GM21528 (cell line): ENCODE measurements at regions not wholly inside any gene's neighbourhood (a gene's known extent, or its start where the extent isn't known, plus 50 kb on each side); places are given as distances from the start of the nearest gene placed in this dataset.

Experiments used
- ATAC-seq: cut with Tn5 transposase; IDR thresholded peaks from one replicate; pipeline ENCODE4 v1.9.1; 2021; ENCODE audit warnings: mild to moderate bottlenecking, moderate library complexity; ENCODE audit not compliant: unreplicated experiment, low FRiP score

GRCh38 chr11:92317222-92317621 lies 92.6 kb downstream of the FAT3 start:
- ATAC-seq, result no peak

GRCh38 chr11:92317721-92318120 lies 93.1 kb downstream of the FAT3 start:
- no peak for ATAC-seq

- no peak for ATAC-seq
Measured at GRCh38 chr11:92322225-92322624, 97.6 kb downstream of the FAT3 start.

GRCh38 chr11:92324890-92325289 lies 100.3 kb downstream of the FAT3 start:
- ATAC-seq, result no peak

DNA sequence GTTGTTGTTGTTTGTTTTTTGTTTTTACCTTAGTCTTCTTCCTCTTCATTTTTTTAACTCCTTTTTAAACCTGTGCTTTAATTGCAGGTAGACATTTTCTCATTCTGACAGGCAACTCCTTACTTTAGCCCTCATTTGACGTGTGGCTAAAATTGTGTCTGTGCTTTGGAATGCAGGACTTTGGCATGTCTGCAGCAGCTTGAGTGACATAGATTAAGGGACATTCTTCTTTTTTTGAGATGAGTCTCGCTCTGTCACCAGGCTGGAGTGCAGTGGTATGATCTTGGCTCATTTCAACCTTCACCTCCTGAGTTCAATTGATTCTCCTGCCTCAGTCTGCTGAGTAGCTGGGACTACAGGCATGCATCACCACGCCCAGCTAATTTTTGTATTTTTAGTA lies 100.8 kb downstream of the FAT3 start:
- ATAC-seq, result no peak

- no peak for ATAC-seq
Measured at GRCh38 chr11:92329137-92329536, 104.5 kb downstream of the FAT3 start.

DNA sequence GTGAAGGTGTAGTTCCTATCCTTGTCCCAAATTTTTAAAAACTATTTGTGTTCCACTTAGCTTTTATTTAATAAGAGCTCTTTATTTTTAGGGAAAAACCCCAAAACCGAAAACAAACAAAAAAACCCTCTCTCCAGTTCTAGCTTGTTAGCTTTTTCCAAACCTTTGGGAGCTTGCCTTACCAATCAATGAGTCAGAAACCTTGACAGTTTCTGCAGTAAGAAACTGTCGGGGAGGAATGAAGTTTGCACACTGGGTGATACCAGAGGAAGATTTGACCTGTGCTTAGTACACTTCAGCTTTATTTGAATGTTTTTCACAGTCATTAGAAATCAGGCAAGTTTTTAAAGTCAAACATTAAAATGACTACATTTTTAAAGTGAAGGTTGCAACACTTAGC lies 105.0 kb downstream of the FAT3 start:
- no peak for ATAC-seq

- no peak for ATAC-seq
Measured at GRCh38 chr11:92330114-92330513, 105.5 kb downstream of the FAT3 start.

DNA sequence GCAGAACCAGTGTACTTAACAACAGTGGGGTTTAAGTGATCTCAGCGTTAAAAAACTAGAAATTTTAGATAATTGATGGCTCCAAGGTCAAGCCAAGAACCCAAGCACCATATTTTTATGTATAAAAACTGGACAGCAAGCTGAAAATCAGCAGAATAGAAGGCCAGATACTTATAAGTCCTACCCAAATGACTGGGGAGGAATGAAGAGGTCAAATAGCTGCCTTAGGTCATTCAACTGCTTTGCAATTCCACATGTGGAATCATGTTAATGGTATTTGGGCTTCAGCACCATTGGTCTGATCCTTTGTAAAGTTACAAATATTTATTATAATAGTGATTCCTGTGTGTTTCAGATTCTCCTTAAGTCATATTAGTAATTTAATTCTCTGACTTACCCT lies 108.4 kb downstream of the FAT3 start:
- no peak for ATAC-seq

- ATAC-seq, result no peak
Measured at GRCh38 chr11:92340839-92341238, 116.2 kb downstream of the FAT3 start.

- no peak for ATAC-seq
Measured at GRCh38 chr11:92342034-92342720, 117.6 kb downstream of the FAT3 start.

GRCh38 chr11:92342886-92343285 lies 118.3 kb downstream of the FAT3 start:
- no peak for ATAC-seq

DNA sequence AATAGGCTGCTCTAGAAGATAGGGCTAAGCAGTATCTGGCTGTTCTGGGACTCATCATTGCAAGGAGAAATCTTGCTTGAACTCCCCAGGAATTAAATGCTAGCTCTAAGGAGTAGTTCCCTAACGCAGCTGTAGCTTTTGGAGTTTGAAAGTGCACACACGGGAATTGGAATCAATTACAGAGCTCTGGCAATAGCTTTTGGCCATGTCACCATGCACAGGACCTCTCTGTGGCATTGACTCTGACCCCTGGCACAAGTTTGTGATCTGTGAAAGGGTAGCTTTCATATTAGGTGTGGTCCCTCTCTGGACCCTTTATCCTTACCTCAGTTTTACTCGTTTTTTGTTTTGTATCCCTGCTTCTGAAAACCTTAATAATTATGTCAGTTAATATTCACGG lies 121.6 kb downstream of the FAT3 start:
- no peak for ATAC-seq

GRCh38 chr11:92347454-92347853 lies 122.8 kb downstream of the FAT3 start:
- no peak for ATAC-seq

DNA sequence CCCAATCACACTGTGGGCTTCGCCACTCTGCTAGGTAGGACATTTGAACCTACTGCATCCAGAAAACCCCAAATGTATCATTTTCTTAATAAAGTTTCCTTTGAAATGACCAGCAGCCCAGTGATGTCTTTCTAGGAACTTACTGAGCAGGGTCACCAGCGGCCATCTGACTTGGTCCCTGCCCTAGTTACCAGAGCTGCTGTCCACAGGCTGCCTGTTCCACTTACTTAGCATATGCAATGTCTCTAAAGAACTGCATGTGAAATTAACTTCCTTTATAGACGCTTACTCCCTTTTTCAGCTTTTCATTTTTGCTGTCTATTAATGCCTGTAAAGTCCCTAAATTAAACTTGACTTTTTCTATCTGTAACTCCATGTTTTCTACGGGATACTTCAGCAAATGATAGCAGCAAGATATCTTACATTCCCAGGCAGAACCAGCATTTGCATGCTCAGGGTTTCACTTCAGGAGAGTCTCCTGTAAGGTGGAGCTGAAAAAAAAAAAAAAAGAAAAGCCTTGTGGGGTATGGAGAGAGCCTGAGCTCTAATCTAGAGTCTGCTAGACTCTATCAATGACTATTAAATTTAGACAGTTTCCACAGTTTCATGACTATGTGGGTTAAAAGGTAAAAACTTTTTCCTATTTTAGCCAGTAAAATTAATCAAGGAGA lies 125.0 kb downstream of the FAT3 start:
- ATAC-seq, result no peak

GRCh38 chr11:92357344-92357743 lies 132.7 kb downstream of the FAT3 start:
- ATAC-seq, result no peak

DNA sequence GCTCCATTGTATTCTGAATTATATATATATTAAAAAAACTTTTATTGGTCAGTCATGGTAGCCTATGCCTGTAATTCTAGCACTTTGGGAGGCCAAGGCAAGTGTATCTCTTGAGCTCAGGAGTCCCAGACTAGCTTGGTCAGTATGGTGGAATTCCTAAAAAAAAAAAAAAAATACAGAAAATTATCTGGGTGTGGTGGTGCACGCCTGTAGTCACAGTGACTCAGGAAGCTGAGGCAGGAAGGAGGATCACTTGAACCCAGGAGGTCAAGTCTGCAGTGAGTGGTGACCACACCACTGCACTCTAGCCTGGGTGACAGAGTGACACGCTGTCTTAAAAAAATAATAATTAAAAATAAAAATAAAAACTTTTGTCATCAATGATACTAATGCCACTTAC lies 133.2 kb downstream of the FAT3 start:
- no peak for ATAC-seq

DNA sequence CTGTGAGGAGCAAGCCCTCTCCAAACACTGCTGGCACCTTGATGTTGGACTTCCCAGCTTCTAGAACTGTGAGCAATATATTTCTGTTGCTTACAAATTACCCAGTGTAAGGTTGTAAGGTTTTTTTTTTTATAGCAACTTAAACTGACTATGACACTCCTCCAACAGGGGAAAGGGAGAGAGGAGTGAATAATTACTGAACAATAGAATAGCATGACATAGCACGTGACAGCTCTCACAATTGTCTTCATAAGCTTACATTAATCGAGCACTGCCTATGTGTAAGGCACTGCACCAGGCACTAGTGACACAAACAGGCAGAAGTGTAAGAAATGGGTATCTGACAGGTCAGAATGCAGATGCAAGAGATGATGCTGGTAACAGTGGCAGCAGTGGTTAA lies 136.9 kb downstream of the FAT3 start:
- ATAC-seq, result no peak

- no peak for ATAC-seq
Measured at GRCh38 chr11:92362989-92363388, 138.4 kb downstream of the FAT3 start.

DNA sequence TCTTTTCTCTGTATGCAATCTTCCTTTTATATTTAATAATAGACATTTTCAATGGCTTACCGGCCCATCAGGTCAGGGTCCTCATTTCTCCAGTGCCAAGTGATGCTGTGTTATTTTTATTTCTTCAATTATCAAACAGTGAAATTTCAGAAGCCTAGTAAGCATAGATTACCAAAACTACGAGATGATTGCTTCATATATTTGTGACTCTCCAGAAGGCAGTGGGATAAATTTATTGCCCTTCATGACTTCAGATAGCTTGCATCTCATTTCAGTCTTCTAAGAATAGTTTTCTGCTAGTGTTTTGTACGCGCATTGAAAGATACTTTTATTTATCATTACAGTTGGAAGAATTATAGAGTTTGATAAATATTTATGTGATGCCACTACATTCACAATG lies 139.6 kb downstream of the FAT3 start:
- no peak for ATAC-seq

DNA sequence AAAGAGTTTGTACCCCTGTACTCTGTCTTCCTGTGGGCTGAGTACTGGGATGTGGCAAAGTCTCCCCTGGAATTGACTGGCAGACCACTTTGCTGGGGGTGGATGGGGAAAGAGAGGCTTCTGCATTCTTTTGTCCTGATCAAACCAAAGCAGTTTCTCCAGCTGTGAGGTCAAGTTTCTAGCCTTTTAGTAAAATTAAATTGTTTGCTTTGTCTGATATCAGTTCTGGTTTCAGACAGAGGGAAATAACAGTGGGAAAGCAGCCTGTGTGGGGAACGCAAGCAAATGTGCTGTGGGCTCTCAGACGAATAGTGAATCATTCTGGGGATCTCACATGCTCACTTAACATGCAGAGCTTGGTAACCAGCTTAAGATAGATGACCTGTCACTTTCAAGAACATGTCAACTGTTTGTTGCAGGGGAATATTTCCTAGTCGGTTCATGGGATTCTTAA lies 151.6 kb downstream of the FAT3 start:
- no peak for ATAC-seq

DNA sequence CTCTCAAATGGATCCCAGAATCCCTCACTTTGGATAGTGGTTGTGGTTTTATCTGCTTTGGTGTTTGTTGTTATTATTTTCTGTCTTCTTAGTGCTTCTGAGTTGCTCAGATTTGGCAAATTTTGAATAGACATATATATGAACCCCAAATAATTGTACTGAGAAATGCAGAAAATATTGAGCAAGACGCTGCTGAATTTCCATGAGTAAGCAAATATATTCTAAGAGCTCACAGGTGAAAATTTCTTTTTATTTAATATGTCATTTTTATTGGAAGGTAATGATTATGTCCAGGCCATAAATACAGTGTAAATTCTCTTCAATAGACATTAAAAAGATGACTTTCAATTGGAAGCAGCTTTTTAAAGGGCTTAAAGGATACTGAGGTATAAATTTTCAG lies 152.1 kb downstream of the FAT3 start:
- no peak for ATAC-seq
